Brain microvascular endothelial cell (primary cell): ENCODE measurements at regions not wholly inside any gene's neighbourhood (a gene's known extent, or its start where the extent isn't known, plus 50 kb on each side); places are given as distances from the start of the nearest gene placed in this dataset.

Experiments
- DNase-seq: peaks from one replicate; pipeline ENCODE4 v3.0.0-alpha.2; 2020
- H3K27ac ChIP-seq: fragments of 250-450 bp; sonication (Bioruptor Pico); 2 replicates; pipeline ENCODE4 v1.5.1; 2020; ENCODE audit warnings: mild to moderate bottlenecking, moderate library complexity
- H3K27me3 ChIP-seq: fragments of 250-450 bp; sonication (Bioruptor Pico); replicated peaks from 2 replicates; pipeline ENCODE4 v1.5.1; 2020; ENCODE audit warnings: mild to moderate bottlenecking
- H3K36me3 ChIP-seq: fragments of 250-450 bp; sonication (Bioruptor Pico); replicated peaks from 2 replicates; pipeline ENCODE4 v1.5.1; 2020; ENCODE audit warnings: mild to moderate bottlenecking
- H3K4me3 ChIP-seq: 2 replicates; pipeline ENCODE4 v1.5.1; 2011; ENCODE audit warnings: low read depth, mild to moderate bottlenecking, control low read depth, low read length, moderate library complexity
- CTCF ChIP-seq: IDR thresholded peaks from 2 replicates; pipeline ENCODE4 v1.5.1; 2011; ENCODE audit warnings: low read depth, mild to moderate bottlenecking, moderate library complexity, low read length, control low read depth, inconsistent platforms; ENCODE audit errors: missing control alignments
- in situ Hi-C: cut with HindIII; loops from 2 replicates; pipeline ENCODE4 v1.10.0; 2017; ENCODE audit warnings: low sequenced_read_pairs, low pct_ligation_motif_present

GRCh38 chr22:27435844-27436576 lies 365.5 kb downstream of the MN1 start:
- Histone ChIP-seq H3K27ac (no peak overlapping the region), H3K4me3 (no peak overlapping the region), H3K36me3 (no peaks in the 10 kb centered on the region), H3K27me3 (no peaks in the 10 kb centered on the region)
- in situ Hi-C loops: no loop called here
- TF ChIP-seq CTCF: no peak
- peak; percentile 34 for DNase-seq

- no peak for TF ChIP-seq CTCF
- no peak overlapping the region for H3K4me3 ChIP-seq
- H3K27ac ChIP-seq: no peak overlapping the region
- DNase-seq: no peak
- no peaks in the 10 kb centered on the region for H3K27me3 ChIP-seq
- no peaks in the 10 kb centered on the region for H3K36me3 ChIP-seq
- in situ Hi-C loops: no loop called here
Observed at GRCh38 chr22:27436591-27436990, 365.0 kb downstream of the MN1 start.

- H3K27me3 ChIP-seq: no peaks in the 10 kb centered on the region
- H3K27ac ChIP-seq: no peak overlapping the region
- H3K36me3 ChIP-seq: no peaks in the 10 kb centered on the region
- no peak for TF ChIP-seq CTCF
- H3K4me3 ChIP-seq: no peak overlapping the region
- DNase-seq: no peak
- in situ Hi-C loops: no loop called here
Observed at GRCh38 chr22:27437570-27437969, 364.0 kb downstream of the MN1 start.

- in situ Hi-C loops: no loop called here
- TF ChIP-seq CTCF: peak; percentile 21
- Histone ChIP-seq H3K27me3 (no peaks in the 10 kb centered on the region), H3K36me3 (no peaks in the 10 kb centered on the region), H3K4me3 (no peak overlapping the region), H3K27ac (no peak overlapping the region)
- no peak for DNase-seq
Observed at GRCh38 chr22:27438271-27438980, 363.1 kb downstream of the MN1 start.

GRCh38 chr22:27439131-27439530 lies 362.4 kb downstream of the MN1 start:
- H3K27me3 ChIP-seq: no peaks in the 10 kb centered on the region
- no peak for DNase-seq
- no peak overlapping the region for H3K27ac ChIP-seq
- no peaks in the 10 kb centered on the region for H3K36me3 ChIP-seq
- H3K4me3 ChIP-seq: no peak overlapping the region
- in situ Hi-C loops: no loop called here
- no peak for TF ChIP-seq CTCF
